ENCODE measurements at regions not wholly inside any gene's neighbourhood (a gene's known extent, or its start where the extent isn't known, plus 50 kb on each side); places are given as distances from the start of the nearest gene placed in this dataset.
A peak's percentile ranks its signal among the peaks of the same experiment; 100 is the strongest.
"Not testable (repeated sequence)": the region's sequence is repeated elsewhere in the genome, so short reads cannot be mapped to it uniquely, and the experiment has no call there.

DNA sequence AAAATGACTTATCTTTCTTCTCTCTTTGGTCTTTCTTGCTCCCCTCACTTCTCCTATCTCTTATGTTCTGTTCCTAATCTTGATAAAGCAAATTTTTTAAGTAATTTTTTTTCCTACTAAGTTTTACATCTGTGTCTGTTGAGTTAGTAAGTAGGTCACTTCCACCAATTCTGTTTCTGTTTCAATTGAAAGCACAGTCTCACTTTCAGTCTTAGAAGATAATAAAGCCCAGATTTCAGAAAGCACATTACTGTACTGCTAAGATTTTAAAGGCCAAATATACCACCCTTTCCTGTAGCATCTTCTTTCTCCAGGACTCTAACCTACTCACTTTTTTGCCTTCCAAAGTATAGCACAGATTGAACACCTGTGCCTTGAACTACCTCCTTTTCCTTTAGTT lies 866.1 kb upstream of the ADGRB3 start:
- H3K4me3 ChIP-seq (ENCODE audit: control insufficient read depth, low read depth, low read length) = no peak overlapping the region
- DNase-seq (ENCODE audit: low read depth) = no peak

DNA sequence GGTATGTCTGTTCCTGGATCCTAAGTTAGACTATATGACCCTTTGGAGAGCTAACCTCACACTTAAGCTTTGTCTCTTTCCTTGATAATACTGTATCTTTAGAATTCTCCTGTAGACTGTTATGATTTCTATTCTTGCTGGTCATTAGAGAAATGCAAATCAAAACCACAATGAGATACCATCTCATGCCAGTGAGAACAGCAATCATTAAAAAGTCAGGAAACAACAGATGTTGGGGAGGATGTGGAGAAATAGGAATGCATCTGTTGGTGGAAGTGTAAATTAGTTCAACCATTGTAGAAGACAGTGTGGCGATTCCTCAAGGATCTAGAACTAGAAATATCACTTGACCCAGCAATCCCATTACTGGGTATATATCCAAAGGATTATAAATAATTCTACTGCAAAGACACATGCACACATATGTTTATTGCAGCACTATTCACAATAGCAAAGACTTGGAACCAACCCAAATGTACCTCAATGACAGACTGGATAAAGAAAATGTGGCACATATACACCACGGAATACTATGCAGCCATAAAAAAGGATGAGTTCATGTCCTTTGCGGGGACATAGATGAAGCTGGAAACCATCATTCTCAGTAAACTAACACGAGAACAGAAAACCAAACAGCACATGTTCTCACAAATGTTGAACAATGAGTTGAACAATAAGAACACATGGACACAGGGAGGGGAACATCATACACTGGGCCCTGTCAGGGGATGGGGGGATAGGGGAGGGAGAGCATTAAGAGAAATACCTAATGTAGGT lies 867.8 kb upstream of the ADGRB3 start:
- not testable (repeated sequence) for H3K4me3 ChIP-seq (ENCODE audit: control insufficient read depth, low read depth, low read length); DNase-seq (ENCODE audit: low read depth)

More for the DNA sequence above, 866.1 kb upstream of the ADGRB3 start:
- TF ChIP-seq, protein P1, sequence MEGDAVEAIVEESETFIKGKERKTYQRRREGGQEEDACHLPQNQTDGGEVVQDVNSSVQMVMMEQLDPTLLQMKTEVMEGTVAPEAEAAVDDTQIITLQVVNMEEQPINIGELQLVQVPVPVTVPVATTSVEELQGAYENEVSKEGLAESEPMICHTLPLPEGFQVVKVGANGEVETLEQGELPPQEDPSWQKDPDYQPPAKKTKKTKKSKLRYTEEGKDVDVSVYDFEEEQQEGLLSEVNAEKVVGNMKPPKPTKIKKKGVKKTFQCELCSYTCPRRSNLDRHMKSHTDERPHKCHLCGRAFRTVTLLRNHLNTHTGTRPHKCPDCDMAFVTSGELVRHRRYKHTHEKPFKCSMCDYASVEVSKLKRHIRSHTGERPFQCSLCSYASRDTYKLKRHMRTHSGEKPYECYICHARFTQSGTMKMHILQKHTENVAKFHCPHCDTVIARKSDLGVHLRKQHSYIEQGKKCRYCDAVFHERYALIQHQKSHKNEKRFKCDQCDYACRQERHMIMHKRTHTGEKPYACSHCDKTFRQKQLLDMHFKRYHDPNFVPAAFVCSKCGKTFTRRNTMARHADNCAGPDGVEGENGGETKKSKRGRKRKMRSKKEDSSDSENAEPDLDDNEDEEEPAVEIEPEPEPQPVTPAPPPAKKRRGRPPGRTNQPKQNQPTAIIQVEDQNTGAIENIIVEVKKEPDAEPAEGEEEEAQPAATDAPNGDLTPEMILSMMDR (conservative IDR thresholded peaks at IDR 0.05; ENCODE audit: control insufficient read depth, insufficient read depth, low read depth, low read length) = no peak

DNA sequence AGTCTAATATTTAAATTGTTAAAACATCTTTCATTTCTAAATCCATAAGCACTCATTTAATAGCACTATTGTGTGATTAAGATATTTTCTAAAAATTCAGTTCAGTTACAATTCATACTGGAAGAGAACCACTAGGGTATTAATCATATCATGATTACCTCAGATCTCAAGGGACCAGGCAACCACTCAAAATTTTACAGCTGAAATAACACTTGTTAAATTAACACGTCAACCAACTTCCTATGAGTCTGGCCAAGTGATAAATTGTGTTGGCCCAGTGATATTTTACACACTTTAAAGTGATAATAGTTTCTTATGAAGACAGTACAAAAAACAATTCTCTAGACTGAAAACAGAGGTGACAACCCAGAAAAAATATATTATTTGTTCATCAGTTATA lies 869.0 kb upstream of the ADGRB3 start:
- TF ChIP-seq, protein P1 (conservative IDR thresholded peaks at IDR 0.05; ENCODE audit: control insufficient read depth, insufficient read depth, low read depth, low read length) = no peak
- no peak overlapping the region for H3K4me3 ChIP-seq (ENCODE audit: control insufficient read depth, low read depth, low read length)
- DNase-seq (ENCODE audit: low read depth) = no peak

DNA sequence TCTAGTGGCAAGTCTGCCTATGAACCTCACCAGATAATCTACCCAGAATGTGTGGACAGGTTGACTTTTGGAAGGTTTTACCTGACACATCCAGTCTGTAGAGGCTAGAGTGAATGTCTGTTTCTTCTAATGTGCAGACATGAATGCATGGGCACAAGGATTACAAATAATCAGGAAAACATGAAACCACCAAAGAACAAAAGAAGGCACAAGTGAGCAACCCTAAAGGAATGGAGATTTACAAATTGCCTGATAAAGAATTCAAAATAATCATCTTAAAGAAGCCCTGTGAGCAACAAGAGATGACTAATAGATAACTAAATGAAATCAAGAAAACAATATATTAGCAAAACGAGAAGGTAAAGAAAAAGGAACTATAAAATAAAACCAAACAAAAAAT lies 876.1 kb upstream of the ADGRB3 start:
- TF ChIP-seq, protein P1 (conservative IDR thresholded peaks at IDR 0.05; ENCODE audit: control insufficient read depth, insufficient read depth, low read depth, low read length) = no peak
- no peak overlapping the region for H3K4me3 ChIP-seq (ENCODE audit: control insufficient read depth, low read depth, low read length)
- no peak for DNase-seq (ENCODE audit: low read depth)

DNA sequence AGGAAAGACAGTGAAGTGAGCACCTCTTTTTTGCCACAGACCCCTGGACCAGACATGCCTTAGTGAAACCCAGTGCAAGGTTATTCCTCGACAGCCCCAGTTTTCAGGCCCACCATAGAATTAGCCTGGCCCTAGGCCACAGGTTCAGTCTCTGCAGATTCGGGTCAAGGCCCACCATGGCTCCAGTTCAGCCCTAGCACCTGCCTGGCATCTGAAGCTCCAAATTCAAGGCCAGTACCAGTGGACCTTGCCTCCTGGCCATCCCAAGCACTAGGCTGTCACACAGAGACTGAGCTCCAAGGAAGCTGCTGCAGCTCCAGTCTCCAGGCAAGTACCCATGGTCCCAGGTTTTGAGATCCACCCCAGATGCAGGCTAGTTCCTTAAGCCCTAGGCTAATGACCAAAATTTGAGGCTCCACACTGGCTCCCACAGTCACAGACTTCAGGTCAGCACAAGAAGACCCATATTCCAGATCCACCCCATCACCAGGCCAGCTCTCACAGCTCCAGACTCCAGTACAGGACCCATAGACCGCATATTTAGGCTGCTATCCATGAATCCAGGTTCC lies 877.5 kb upstream of the ADGRB3 start:
- TF ChIP-seq, protein P1 (conservative IDR thresholded peaks at IDR 0.05; ENCODE audit: control insufficient read depth, insufficient read depth, low read depth, low read length) = no peak

DNA sequence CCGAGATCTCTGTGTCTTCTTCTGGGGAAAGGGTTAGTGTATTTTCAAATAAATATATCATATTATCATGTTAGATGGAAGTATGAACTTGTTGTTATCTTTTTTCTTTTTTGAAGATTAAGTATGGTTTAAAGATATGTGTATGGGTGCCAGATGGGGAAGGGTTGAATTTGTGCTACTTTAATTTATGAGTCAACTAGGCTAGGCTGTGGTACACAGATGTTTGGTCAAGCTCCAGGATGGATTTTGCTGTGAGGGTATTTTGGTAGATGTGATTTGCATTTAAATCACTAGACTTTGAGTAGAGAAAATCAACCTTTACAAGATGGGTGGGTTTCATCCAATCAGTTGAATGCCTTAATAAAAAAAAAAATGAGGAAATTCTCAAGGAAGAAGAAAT lies 886.6 kb upstream of the ADGRB3 start:
- TF ChIP-seq, protein P1 (conservative IDR thresholded peaks at IDR 0.05; ENCODE audit: control insufficient read depth, insufficient read depth, low read depth, low read length) = no peak
- peak; percentile 61 for DNase-seq (ENCODE audit: low read depth)

More for the DNA sequence above, 877.5 kb upstream of the ADGRB3 start:
- no peak for DNase-seq (ENCODE audit: low read depth)
- H3K4me3 ChIP-seq (ENCODE audit: control insufficient read depth, low read depth, low read length) = no peak overlapping the region

DNA sequence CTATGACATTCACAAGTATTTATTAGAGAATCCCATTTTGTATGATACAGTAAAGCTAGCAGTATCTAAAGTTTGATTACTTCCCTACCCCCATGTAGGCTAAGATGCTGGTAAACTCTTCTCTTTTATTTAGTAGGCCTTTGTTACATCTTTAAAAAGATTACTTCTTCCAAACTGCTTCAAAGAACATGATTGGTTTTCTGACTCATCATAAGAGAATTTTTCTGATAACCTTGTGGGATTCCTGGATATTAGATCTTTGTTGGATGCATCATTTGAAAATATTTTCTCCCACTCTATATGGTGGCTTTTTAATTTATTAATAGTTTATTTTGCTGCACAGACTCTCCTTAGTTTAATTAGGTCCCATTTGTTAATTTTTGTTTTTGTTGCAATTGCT lies 898.3 kb upstream of the ADGRB3 start:
- no peak for DNase-seq (ENCODE audit: low read depth)
- no peak overlapping the region for H3K4me3 ChIP-seq (ENCODE audit: control insufficient read depth, low read depth, low read length)
- TF ChIP-seq, protein P1 (conservative IDR thresholded peaks at IDR 0.05; ENCODE audit: control insufficient read depth, insufficient read depth, low read depth, low read length) = no peak

More for the DNA sequence above, 886.6 kb upstream of the ADGRB3 start:
- H3K4me3 ChIP-seq (ENCODE audit: control insufficient read depth, low read depth, low read length) = no peak overlapping the region
